ENCODE measurements at regions not wholly inside any gene's neighbourhood (a gene's known extent, or its start where the extent isn't known, plus 50 kb on each side); places are given as distances from the start of the nearest gene placed in this dataset.
"Not testable (repeated sequence)": the region's sequence is repeated elsewhere in the genome, so short reads cannot be mapped to it uniquely, and the experiment has no call there.

GRCh38 chr13:62747152-62747551 is 1331.5 kb upstream of the PCDH20 start:
- Histone ChIP-seq H3K27me3 (ENCODE audit: low read depth) (no peaks in the 10 kb centered on the region), H3K4me1 (no peaks in the 10 kb centered on the region), H3K9me3 (no peaks in the 10 kb centered on the region), H3K4me3 (no peak overlapping the region), H3K36me3 (no peaks in the 10 kb centered on the region), H3K27ac (no peak overlapping the region)
- intact Hi-C loops (cut with DNase I) = no loop called here
- no peak for ATAC-seq
- DNase-seq = no peak
- no peak for TF ChIP-seq CTCF (IDR thresholded peaks at IDR 0.05)

- H3K27me3 ChIP-seq (ENCODE audit: low read depth); H3K27ac ChIP-seq; H3K9me3 ChIP-seq; H3K36me3 ChIP-seq; H3K4me3 ChIP-seq; ATAC-seq; H3K4me1 ChIP-seq; intact Hi-C loops (cut with DNase I): not testable (repeated sequence)
- peak; percentile 44 for DNase-seq
Measured at GRCh38 chr13:62729746-62730145, 1314.1 kb upstream of the PCDH20 start.

GRCh38 chr13:62721893-62722292 is 1306.2 kb upstream of the PCDH20 start:
- H3K36me3 ChIP-seq = no peaks in the 10 kb centered on the region
- ATAC-seq (no peak), DNase-seq (no peak)
- no peak for TF ChIP-seq CTCF (IDR thresholded peaks at IDR 0.05)
- intact Hi-C loops (cut with DNase I) = no loop called here
- H3K27ac ChIP-seq = no peak overlapping the region
- H3K4me3 ChIP-seq = no peak overlapping the region
- H3K9me3 ChIP-seq = no peaks in the 10 kb centered on the region
- H3K4me1 ChIP-seq = no peaks in the 10 kb centered on the region
- H3K27me3 ChIP-seq (ENCODE audit: low read depth) = no peaks in the 10 kb centered on the region

- H3K27me3 ChIP-seq (ENCODE audit: low read depth); intact Hi-C loops (cut with DNase I); H3K4me1 ChIP-seq; H3K36me3 ChIP-seq; H3K9me3 ChIP-seq; H3K27ac ChIP-seq; DNase-seq; ATAC-seq; H3K4me3 ChIP-seq: not testable (repeated sequence)
Measured at GRCh38 chr13:62711948-62712347, 1296.3 kb upstream of the PCDH20 start.

GRCh38 chr13:62710787-62711186 is 1295.1 kb upstream of the PCDH20 start:
- Histone ChIP-seq H3K27ac (no peak overlapping the region), H3K36me3 (no peaks in the 10 kb centered on the region), H3K27me3 (ENCODE audit: low read depth) (no peaks in the 10 kb centered on the region), H3K4me1 (no peaks in the 10 kb centered on the region), H3K9me3 (no peaks in the 10 kb centered on the region), H3K4me3 (no peak overlapping the region)
- no peak for TF ChIP-seq CTCF (IDR thresholded peaks at IDR 0.05)
- intact Hi-C loops (cut with DNase I) = no loop called here
- no peak for ATAC-seq
- no peak for DNase-seq

- Histone ChIP-seq H3K9me3 (no peaks in the 10 kb centered on the region), H3K36me3 (no peaks in the 10 kb centered on the region), H3K27me3 (ENCODE audit: low read depth) (no peaks in the 10 kb centered on the region), H3K4me1 (no peaks in the 10 kb centered on the region), H3K4me3 (no peak overlapping the region), H3K27ac (no peak overlapping the region)
- intact Hi-C loops (cut with DNase I) = no loop called here
- DNase-seq = no peak
- ATAC-seq = no peak
- no peak for TF ChIP-seq CTCF (IDR thresholded peaks at IDR 0.05)
Measured at GRCh38 chr13:62706048-62706447, 1290.4 kb upstream of the PCDH20 start.

- no peak overlapping the region for H3K27ac ChIP-seq
- H3K27me3 ChIP-seq (ENCODE audit: low read depth) = no peaks in the 10 kb centered on the region
- ATAC-seq = no peak
- no peak for DNase-seq
- H3K4me3 ChIP-seq = no peak overlapping the region
- no peak for TF ChIP-seq CTCF (IDR thresholded peaks at IDR 0.05)
- H3K36me3 ChIP-seq = no peaks in the 10 kb centered on the region
- intact Hi-C loops (cut with DNase I) = no loop called here
- H3K9me3 ChIP-seq = no peaks in the 10 kb centered on the region
- no peaks in the 10 kb centered on the region for H3K4me1 ChIP-seq
Measured at GRCh38 chr13:62704875-62705274, 1289.2 kb upstream of the PCDH20 start.

All from lower lobe of right lung (tissue), 2 donors.